ENCODE measurements at regions not wholly inside any gene's neighbourhood (a gene's known extent, or its start where the extent isn't known, plus 50 kb on each side); places are given as distances from the start of the nearest gene placed in this dataset.

- DNase-seq (ENCODE audit: extremely low spot score): no peak
- TF ChIP-seq CTCF (IDR thresholded peaks at IDR 0.05; ENCODE audit: control extremely low read depth, extremely low read depth, low read depth, missing control alignments): no peak
- CTCF ChIA-PET: interaction anchor here (0.6 kb wide), 1 partner anchor 18 kb away, joined by 3 read pairs; no protein-coding TSS in a partner anchor
- POLR2A ChIA-PET: no interaction called here
Observed at GRCh38 chr11:80626721-80627120, 1185.9 kb upstream of the TENM4 start.

- ChIA-PET POLR2A (no interaction called here), CTCF (no interaction called here)
Observed at GRCh38 chr11:80625563-80625962, 1184.7 kb upstream of the TENM4 start.

GRCh38 chr11:80621871-80622270 lies 1181.0 kb upstream of the TENM4 start:
- ChIA-PET POLR2A (no interaction called here), CTCF (no interaction called here)
- no peak for TF ChIP-seq CTCF (IDR thresholded peaks at IDR 0.05; ENCODE audit: control extremely low read depth, extremely low read depth, low read depth, missing control alignments)
- no peak for DNase-seq (ENCODE audit: extremely low spot score)

More at GRCh38 chr11:80625563-80625962, 1184.7 kb upstream of the TENM4 start:
- no peak for DNase-seq (ENCODE audit: extremely low spot score)
- no peak for TF ChIP-seq CTCF (IDR thresholded peaks at IDR 0.05; ENCODE audit: control extremely low read depth, extremely low read depth, low read depth, missing control alignments)

GRCh38 chr11:80620867-80621266 lies 1180.0 kb upstream of the TENM4 start:
- POLR2A ChIA-PET: no interaction called here
- CTCF ChIA-PET: no interaction called here
- TF ChIP-seq CTCF (IDR thresholded peaks at IDR 0.05; ENCODE audit: control extremely low read depth, extremely low read depth, low read depth, missing control alignments): no peak

GRCh38 chr11:80617156-80617555 lies 1176.3 kb upstream of the TENM4 start:
- TF ChIP-seq CTCF (IDR thresholded peaks at IDR 0.05; ENCODE audit: control extremely low read depth, extremely low read depth, low read depth, missing control alignments): no peak
- POLR2A ChIA-PET: no interaction called here
- DNase-seq (ENCODE audit: extremely low spot score): no peak
- CTCF ChIA-PET: no interaction called here

More at GRCh38 chr11:80620867-80621266, 1180.0 kb upstream of the TENM4 start:
- DNase-seq (ENCODE audit: extremely low spot score): no peak

GRCh38 chr11:80616070-80616800 lies 1175.4 kb upstream of the TENM4 start:
- CTCF ChIA-PET: interaction anchor here (1.2 kb wide), 1 partner anchor 8 kb away, joined by 3 read pairs; no protein-coding TSS in a partner anchor
- no peak for DNase-seq (ENCODE audit: extremely low spot score)
- POLR2A ChIA-PET: no interaction called here
- no peak for TF ChIP-seq CTCF (IDR thresholded peaks at IDR 0.05; ENCODE audit: control extremely low read depth, extremely low read depth, low read depth, missing control alignments)
